ENCODE measurements at regions not wholly inside any gene's neighbourhood (a gene's known extent, or its start where the extent isn't known, plus 50 kb on each side); places are given as distances from the start of the nearest gene placed in this dataset.
A peak's percentile ranks its signal among the peaks of the same experiment; 100 is the strongest.
"Not testable (repeated sequence)": the region's sequence is repeated elsewhere in the genome, so short reads cannot be mapped to it uniquely, and the experiment has no call there.

DNA sequence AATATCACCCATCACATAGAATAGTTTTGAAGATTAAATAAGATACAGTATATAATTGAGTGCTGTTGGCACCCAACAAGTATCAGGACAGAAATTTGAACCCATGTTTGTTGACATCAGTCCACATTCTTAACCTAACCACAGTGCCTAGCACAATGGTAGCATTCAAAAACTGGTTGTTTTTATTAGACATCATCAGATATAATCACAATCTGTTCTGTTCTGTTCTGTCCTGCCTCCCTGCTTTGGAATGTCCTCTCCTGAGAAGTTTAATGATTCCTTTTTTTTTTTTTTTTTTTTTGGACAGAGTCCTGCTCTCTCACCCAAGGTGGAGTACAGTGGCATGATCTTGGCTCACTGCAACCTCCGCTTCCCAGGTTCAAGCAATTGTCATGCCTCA is 476.6 kb downstream of the RMST start:
- DNase-seq, result no peak

DNA sequence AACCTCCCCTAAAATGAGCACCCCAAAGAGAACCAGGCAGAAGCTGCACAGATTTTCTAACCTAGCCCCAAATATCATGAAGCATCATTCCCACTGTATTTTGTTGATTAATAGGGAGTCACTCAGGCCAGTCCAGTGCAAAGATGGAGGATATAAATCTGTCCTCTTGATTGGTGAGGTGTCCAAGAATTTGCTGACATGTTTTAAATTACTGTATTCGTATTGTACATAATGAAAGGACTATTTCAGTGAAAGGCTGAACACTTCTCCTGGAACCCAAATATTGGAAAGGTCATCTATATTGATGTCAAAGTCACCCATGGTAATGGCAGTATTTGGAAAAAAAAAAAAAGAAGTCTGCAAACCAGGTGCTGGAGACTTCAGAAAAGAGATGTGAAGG is 477.5 kb downstream of the RMST start:
- no peak for DNase-seq

DNA sequence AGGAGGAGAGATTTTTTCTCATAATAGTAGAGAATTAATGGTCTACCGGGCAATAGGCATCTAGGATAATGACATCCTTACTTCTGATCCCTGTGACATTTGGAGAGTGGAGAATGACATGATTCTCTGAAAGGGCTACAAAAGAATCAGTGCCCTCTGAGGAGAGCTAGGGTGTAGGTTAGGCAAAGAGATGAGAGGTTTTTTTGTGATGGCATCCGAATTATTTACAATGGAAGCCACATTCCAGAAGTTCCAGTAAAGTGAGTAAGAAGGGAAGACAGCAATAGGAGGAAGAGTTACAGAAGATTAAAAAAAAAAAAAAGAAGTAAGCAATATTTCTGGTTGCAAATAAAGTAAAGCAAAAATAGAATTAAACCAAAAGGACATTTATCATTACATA is 478.0 kb downstream of the RMST start:
- DNase-seq, result peak; percentile 18

DNA sequence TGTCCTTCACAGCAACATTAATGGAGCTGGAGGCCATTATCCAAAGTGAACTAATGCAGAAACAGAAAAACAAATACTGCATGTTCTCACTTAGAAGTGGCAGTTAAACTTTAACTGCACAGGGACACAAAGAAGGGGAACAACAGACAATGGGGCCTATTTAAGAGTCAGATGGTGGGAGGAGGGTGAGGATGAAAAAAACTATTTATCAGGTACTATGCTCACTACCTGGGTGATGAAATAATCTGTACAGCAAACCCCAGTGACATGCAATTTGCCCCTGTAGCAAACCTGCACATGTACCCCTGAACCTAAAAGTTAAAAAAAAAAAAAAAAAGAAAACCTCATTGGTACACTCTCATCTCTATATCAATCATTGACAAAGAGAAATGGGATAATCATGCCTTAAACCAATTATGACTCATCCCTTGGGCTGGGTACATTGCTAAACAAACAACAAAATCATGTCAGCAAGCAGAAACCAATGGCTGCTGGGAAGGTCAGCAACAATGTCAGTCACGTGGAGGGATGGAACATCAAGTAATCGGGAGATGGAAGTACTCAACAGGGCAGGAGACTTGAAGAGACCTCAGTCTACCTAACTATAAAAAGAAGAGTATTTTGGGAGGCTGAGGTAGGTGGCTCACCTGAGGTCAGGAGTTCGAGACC is 479.2 kb downstream of the RMST start:
- DNase-seq, result no peak

DNA sequence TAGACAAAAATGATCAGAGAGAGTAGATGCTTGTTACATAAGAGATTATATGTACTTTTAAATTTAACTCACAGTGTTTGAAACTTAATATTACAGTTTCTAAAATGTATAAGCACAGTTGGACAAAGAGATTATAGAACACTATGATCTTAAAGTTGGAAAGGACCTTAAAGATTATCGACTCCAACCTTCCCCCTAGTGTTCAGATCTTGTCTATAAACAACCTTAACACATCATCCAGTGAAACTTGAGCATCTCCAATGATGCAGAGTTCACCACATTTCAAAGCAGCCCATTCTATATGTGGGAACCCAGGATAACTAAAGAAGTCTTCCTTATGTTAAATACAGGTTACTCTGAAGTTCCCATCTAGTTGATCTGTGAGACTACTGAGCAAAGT is 480.8 kb downstream of the RMST start:
- no peak for DNase-seq

DNA sequence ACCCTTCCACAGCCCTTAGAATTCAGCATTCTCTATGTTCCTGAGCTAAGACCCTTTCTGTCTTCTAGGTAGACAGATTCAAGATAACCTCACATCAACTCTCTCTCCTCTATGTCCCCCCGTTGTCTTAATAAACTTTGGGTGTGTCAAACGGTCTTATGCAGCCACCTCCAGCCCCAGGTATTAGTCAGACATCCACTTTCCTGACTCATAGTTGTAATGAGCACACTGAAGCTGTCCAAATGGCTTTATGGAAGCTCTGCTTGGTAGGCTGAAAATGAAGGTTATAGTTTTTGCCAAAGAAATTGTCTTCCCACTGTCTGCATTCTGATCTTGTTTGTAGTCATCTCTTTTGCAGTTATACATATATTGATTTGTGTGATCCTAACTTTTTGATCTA is 482.0 kb downstream of the RMST start:
- DNase-seq, result no peak

DNA sequence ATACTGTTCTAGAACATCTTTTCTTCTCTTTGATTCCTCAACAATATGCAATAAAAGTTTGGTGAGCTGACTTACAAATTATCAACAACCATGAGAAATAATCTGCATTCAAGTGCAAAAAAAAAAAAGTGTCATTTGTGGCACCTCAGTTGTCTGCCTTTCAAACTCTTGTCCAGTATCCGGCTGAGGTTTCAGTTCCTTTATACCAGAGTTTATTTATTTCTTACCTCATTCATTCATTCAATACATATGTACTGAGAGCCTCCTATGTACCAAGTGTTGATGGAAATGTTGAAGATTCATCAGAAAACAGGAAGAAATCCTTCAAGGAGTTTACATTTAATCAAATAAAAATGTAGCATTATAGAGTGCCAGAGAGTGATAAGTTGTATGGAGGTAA is 484.1 kb downstream of the RMST start:
- no peak for DNase-seq

DNA sequence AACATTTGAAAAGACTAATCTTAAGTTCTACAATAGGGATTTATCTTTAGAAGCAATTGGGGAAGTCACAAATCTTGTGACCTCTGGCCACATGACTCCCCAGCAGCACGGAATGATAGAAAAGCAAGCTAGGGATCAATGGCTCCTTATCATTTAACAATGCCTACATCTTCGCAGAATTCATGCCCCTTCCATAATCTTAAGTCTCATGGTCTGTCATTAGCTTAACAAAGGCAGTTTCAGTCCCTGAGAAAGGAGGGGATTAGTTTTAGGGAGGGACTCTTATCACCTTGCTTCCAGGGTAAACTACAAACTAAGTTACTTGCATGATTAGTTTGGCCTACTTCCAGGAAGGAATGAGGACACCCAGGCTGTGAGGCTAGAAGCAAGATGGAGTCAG is 486.0 kb downstream of the RMST start:
- DNase-seq, result no peak

DNA sequence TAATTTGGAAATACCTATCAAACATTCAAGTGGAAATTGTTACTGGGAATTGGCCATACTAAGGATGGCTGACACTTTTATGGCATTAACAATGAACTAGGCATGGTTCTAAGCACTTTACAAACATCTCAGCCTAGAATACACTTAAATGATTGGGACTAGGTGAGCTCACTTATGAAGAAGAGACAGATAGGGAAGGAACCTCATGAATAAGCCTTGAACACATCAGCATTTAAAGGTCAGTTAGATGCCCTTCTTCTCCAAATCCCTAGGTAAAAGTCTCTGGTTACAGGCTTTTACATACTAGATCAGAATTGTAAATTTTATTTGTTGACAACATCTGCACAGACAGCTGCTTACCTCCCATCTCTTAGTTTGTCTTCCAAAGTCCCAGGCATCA is 488.6 kb downstream of the RMST start:
- no peak for DNase-seq

DNA sequence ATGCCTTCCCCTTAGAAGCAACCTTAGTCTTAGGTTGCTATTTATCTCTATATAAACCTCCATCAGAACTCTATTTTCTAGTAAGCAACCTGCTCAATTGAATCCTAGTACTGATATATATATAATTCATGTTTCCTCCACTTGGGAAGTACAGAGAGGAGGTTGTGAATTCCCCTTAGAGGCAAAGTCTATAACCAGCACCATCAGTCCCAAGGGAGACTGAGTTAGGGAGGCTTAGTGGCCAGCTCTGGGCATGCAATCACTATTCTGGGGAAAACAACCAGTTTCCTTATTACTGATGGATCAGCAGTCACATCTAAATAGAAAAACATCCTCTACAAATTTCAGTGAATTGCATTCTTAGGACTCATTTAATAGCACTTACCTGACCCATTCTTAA is 489.1 kb downstream of the RMST start:
- DNase-seq, result no peak

DNA sequence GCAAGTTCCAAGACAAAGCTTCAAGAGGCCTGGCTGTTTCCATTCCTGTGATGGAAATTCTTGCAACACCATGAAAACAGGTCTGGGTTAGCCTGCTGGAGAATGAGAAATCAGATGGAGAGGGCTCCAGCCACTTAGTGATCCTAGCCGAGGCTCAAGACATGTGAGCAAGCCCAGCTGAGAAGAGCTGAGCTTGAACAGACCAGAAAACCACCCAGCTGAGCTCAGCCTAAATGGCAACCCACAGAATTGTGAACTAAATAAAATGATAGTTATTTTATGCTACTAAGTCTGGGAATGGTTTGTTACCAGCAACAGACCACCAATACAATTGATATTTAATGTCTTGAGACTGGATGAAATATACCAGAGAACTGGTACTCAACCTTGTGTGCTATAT is 494.5 kb downstream of the RMST start:
- no peak for DNase-seq

DNA sequence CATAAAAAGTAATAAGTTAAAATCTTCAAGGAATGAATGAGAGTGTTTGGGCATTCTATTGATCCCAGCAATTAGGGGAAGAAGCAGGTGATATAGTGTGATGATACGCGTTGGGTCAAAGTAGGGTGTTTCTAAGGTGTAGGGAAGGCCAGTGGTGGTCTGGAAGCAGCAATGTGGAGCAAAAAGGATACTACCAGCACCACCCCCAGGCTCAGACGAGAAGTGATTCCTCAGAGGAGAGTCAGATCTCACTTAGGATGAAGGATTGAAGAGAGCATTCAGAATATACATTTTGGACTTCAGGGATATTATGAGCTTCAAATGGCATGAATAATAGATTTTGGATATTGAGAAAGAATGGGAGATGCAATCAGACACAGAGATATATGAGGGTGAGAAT is 497.6 kb downstream of the RMST start:
- DNase-seq, result no peak

DNA sequence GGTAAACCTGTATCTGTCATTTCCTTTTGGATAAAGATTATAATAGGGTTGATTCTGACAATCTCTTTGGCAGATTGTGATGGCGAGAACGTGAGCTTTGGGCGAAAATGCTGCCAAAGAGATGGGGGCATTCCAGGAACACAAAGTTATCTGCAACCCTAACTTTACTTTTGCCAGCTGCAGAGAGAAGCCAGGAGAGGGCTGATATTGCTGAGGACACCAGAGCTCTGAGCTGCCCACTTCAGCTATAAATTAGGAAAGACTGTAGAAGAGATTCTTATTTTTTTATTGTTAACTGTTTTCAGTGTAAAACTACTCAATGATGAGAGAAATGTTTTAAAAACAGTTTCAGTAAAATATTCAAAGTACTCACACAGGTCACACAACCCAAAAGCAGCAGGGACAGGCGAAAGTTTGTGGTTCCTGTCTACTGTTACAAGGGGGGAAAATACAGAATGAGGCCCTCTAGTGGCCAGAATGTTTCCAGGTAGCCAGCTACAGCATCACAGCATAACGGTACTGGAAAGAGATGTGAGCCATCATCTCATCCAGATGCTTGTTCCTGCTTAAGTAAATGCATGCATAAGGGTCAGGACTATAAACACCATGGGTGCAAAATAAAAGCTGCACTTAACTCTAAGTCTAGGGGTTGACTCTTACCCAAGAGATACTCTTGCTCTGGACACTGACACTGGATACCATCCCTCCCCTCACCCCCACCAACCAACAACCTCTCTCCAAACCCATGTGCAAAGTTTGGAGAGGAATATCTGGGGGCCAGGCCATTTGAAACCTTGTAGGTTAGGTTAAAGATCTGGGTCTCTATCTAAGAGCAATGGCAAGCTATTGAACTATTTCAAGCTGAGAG is 498.4 kb downstream of the RMST start:
- peak; percentile 0 for DNase-seq

DNA sequence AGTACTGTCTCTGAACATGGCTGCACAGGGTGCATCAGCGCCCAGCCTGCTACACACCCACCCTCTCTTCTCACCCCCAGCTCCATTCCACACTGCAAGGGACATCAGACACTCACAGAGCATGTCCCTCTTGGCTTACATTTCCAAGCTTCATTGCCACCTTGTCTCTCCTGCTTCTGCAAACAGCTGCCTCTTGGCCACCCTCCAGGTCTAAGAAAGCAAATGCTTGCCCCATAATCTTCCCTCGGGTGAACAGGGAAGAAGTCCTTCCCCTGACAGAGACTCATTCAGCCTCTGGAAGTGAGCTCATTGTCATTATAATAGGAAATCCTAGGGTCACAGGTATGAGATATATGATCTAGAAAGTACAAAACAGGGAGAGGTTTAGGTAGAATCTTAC is 505.2 kb downstream of the RMST start:
- no peak for DNase-seq

DNA sequence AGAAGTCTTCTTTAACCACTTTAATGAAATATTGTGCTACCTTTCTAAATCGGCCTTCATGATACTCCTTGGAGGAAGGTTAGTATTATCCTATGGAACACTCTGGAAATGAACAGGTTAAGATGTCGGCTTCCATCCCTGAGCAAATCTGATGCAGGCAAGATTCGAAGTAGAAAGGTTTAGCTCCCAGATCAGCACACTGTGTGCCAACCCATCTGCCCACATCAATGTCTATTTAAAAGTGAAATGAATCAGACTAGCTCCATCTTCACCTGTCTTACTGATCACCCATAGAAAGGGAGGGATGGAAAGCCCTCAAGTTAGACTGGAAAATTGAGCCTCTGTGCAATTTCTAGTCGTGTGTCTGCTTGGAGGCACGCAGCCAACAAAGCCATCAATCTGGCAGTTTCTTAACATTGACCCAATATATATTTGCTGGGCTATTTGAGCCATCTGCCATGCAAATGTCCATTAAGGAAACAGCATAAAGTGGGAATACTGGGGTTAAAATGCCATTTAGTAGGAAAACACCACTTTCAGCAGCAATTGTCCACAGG is 506.1 kb downstream of the RMST start:
- DNase-seq, result no peak

DNA sequence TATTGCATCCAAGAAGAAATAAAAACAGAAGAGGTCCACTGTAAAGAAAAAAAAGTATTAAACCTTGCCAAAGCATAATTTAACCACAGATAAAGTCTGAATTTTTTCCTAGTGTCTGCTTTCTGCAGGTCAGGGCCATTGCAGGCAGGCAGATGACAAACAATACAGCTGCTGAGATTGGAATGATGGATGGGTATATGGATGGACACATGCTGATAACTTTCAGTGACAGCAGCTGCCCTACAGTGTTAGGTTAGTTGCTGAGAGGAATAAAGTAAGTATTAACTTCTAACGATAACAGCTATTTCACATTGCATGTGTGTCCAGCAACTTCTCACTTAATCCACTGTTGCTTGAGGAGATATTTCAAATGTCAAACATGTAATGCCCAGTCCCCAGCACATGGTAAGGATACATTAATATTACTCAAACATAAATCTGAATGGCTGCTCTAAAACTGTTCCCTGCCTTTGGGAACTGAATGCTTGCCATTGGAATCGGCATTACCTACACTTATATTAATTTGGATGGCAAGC is 515.3 kb downstream of the RMST start:
- no peak for DNase-seq

DNA sequence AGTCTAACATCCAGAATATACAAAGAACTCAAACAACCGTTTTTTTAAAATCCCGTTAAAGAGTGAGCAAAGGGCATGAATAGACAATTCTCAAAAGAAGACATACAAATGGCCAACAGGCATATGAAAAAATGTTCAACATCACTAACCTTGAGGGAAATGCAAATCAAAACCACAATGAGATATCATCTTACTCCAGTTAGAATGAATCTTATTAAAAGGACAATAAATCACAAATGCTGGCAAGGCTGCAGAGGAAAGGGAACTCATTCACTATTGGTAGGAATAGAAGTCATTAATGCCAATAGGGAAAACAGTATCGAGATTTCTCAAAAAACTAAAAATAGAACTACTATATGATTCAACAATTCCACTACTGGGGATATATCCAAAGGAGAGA is 520.1 kb downstream of the RMST start:
- no peak for DNase-seq

DNA sequence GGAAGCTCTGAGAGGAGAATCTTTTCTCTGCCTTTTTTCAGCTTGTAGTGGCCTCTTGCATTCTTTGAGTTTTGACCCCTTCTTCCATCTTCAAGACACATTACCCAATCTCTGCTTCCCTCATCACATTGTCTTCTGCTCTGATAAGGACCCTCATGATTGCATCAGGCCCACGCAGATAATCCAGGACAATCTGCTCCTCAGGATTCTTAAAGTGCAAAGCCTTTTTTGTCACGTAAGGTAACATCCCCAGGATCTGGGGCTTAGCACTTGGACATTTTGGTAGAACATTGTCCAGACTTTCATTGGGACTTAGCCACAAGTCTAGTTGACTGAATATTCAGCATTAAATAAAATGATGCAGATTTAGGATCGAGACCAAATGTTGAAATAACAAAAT is 521.2 kb downstream of the RMST start:
- no peak for DNase-seq

DNA sequence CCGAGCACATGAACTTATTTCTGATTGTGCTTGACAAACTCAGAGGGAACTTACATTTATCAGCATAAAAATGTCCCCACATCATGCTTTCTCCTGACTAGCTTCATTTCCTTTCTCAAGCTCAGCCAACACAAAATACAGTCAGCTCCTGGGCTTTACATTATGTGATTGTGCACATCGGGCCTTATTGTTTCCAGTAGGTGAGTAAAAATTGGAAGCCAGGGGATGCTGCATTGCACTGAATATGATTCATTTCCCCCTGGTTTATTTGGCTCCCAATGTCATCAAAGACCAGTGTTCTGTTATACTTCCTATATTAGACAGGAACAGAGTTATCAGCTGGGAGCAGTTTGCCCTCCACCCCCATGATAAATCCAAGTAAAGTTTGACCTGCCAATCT is 521.8 kb downstream of the RMST start:
- no peak for DNase-seq

DNA sequence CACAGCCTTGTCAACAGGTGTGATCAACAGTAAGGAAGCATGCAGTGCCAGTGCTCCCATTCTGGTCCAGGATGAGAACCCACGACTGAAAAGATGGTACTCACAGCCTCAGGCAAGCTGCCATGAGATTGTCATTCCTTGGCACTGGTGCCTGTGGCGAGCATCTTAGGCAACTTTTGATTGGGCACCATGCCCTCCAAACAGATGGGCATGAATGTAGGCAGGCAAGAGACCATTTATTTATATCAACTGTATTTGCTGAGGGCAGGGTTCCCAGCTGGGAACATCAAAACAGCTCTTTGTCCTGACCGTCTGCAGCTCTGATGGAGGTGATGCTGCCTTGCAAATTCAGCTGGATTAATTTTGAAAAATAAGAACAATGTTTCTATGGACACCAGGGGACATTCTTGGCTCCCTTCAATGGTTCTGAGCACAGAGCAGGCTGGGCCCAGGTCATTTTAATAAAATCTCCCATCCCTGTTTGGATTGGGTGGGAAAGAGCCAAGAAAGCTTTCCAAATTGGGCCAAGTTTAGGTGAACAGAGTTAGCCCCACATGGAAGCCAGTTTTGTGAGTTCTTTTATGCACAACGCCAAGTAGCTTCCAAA is 522.5 kb downstream of the RMST start:
- no peak for DNase-seq

DNA sequence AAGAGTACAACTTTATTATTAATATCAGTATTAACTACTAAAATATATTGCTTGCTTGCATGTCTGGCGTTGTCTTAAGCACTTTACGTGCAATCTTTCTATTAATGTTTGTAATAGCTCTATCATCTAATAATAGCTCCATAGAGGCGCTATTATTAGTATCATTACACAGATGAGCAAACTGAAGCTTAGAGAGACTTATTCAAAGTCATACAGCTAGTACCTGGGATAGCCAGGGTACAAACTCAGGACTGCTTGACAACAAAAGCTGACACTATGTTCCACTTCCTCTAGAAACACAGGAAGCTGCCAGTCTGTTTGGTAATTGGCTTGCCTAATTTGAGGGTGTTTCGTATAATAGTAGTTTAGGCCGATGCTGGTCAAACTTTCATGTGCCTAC is 523.2 kb downstream of the RMST start:
- DNase-seq, result no peak

DNA sequence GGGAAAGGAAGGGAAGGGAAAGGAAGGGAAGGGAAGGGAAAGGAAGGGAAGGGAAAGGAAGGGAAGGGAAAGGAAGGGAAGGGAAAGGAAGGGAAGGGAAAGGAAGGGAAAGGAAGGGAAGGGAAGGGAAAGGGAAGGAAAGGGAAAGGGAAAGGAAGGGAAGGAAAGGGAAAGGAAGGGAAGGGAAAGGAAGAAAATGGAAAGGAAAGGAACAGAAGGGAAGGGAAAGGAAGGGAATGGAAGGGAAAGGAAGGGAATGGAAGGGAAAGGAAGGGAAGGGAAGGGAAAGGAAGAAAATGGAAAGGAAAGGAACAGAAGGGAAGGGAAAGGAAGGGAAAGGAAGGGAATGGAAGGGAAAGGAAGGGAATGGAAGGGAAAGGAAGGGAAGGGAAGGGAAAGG is 526.0 kb downstream of the RMST start:
- not testable (repeated sequence) for DNase-seq

DNA sequence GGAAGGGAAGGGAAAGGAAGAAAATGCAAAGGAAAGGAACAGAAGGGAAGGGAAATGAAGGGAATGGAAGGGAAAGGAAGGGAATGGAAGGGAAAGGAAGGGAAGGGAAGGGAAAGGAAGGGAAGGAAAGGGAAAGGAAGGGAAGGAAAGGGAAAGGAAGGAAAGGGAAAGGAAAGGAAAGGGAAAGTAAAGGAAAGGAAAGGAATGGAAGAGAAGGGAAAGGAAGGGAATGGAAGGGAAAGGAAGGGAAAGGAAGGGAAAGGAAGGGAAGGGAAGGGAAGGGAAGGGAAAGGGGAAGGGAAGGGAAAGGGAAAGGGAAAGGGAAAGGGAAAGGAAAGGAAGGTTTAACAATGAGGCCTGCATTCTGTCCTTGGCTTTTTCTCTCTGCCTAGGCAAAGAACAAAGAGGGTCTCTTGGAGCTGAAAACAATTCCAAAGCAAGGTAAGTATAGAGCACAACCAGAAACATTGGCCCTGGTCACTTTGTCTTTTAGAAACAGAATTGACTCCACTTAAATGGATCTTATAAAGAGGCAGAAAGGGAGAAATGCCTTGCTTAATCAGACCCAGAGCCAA is 525.9 kb upstream of the TMPO start:
- DNase-seq, result no peak
